GM23248 (cell line): ENCODE measurements at regions not wholly inside any gene's neighbourhood (a gene's known extent, or its start where the extent isn't known, plus 50 kb on each side); places are given as distances from the start of the nearest gene placed in this dataset.

ENCODE experiments used
- EZH2 ChIP-seq: fragments of 200-600 bp; sonication (generic); IDR thresholded peaks from 2 replicates; pipeline ENCODE4 v1.6.1; 2018; ENCODE audit warnings: antibody characterized with exemption, mild to moderate bottlenecking; ENCODE audit not compliant: insufficient read depth, poor library complexity, severe bottlenecking
- EZH2phosphoT487 ChIP-seq: fragments of 200-600 bp; sonication (generic); IDR thresholded peaks from 2 replicates; pipeline ENCODE4 v1.6.1; 2018; ENCODE audit warnings: antibody characterized with exemption, moderate library complexity, mild to moderate bottlenecking, low read depth; ENCODE audit not compliant: insufficient read depth

DNA sequence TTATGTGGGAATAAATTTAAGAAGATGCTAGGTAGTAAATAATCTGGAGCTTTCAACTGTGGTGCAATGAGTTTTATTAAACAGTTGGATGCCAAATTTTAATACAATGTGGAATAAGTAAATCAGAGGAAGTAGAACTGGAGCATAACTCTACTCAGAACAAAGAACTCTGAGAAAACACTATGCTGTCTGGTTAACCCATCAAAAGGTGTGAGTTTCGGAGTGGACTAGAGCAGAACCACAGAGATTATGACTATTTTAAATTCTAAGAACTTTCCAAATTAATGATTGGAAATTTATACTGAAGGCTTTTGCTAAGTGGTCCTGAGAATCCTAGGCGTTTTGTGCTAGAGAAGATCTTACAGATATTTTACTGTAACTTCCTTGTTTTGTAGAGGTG lies 132.2 kb downstream of the NTMT2 start:
- TF ChIP-seq EZH2 (no peak), EZH2phosphoT487 (no peak)
